Esophagus muscularis mucosa (tissue), 4 donors: ENCODE measurements at regions not wholly inside any gene's neighbourhood (a gene's known extent, or its start where the extent isn't known, plus 50 kb on each side); places are given as distances from the start of the nearest gene placed in this dataset.

Source experiments
- DNase-seq: peaks from one replicate; pipeline ENCODE4 v3.0.0-alpha.2; 2017; ENCODE audit errors: extremely low spot score
- H3K27ac ChIP-seq, 4 donors: fragments of 200-600 bp; sonication (generic); replicated peaks in 1 of 4; 1 replicate in 3 of 4; 2 replicates in 1 of 4; pipeline ENCODE4 v1.5.1; 2016 to 2019; ENCODE audit warnings: mild to moderate bottlenecking in 1 of 4
- H3K27me3 ChIP-seq, 4 donors: fragments of 200-600 bp; sonication (generic); one replicate each; pipeline versions ENCODE4 v1.5.1 to v1.6.0; 2016 to 2019
- H3K36me3 ChIP-seq, 4 donors: fragments of 200-600 bp; sonication (generic); one replicate each; pipeline ENCODE4 v1.5.1; 2016 to 2019
- H3K4me1 ChIP-seq, 4 donors: fragments of 200-600 bp; sonication (generic); one replicate each; pipeline ENCODE4 v1.5.1; 2016 to 2019
- H3K4me3 ChIP-seq, 4 donors: fragments of 200-600 bp; sonication (generic); 1 replicate in 2 of 4; 2 replicates in 2 of 4; pipeline ENCODE4 v1.5.1; 2016 to 2019; ENCODE audit warnings: mild to moderate bottlenecking in 4 of 4, moderate library complexity in 1 of 4
- H3K9me3 ChIP-seq, 4 donors: fragments of 200-600 bp; sonication (generic); 1 replicate in 3 of 4; 2 replicates in 1 of 4; pipeline ENCODE4 v1.5.1; 2016 to 2019
- EP300 ChIP-seq: sonication (generic); formaldehyde crosslinking; IDR thresholded peaks from one replicate; pipeline ENCODE4 v1.6.1; 2017; ENCODE audit warnings: antibody characterized with exemption
- POLR2A ChIP-seq: fragments of 450-650 bp; IDR thresholded peaks from one replicate; pipeline ENCODE4 v1.6.1; 2017; ENCODE audit warnings: antibody characterized with exemption, moderate library complexity, mild to moderate bottlenecking, low read depth
- POLR2AphosphoS5 ChIP-seq, 2 donors: sonication (generic); formaldehyde crosslinking; IDR thresholded peaks; one replicate each; pipeline ENCODE4 v1.6.1; 2017; ENCODE audit warnings: antibody characterized with exemption in 2 of 2
- WGBS: methylation state at CpG from one replicate; pipeline ENCODE4 v1.1.5; 2018; 5-methylcytosine and 5-hydroxymethylcytosine counted together
- intact Hi-C: fragments of 100-400 bp; cut with DNase I; formaldehyde crosslinking; loops from one replicate; pipeline ENCODE4 v1.15.1; 2023
- TF ChIP-seq, protein P1 (sequence below), 3 experiments: fragments of 200-600 bp in 2 of 3; fragments of 450-650 bp in 1 of 3; sonication (generic) in 2 of 3; IDR thresholded peaks; one replicate each; pipeline ENCODE4 v1.5.1; 2017 to 2019; ENCODE audit warnings: antibody characterized with exemption in 3 of 3, mild to moderate bottlenecking in 2 of 3, moderate library complexity in 1 of 3

DNA sequence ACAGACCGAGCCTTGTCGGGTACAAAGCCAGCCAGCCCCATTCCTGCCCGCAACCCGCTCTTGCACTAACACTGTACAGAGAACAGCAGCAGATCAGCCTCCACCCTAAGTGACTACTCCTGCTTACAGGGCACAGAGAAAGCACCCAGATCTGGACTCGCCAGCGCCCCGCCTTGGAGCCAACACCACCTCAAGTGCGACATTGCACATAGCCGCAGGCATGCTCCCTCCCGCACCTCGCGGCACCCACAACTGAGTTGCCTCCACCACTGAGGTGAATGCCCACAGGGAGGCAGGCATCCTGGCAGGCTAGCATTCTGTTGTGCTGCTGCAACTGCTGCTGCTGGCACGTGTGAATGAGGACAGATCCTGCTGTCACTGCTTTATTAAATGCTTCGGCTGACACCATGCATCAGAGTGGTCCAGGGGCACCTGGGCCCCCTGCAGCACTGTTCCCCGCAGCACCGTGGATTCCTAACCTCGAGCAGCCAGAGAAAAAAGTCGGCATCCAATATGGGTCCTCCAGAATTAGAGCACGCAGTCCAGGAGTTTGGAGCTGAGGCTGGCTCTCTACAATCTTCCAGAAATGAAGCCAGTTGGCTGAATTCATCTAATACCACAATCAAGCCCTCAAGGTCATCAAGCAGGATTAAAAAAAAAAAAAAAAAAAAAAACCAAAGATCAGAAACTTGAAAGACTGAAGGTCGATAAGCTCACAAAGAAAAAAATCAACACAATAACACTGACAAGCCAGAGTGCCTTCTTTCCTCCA lies 352.9 kb downstream of the GASK1B start:
- DNase-seq = no peak
- H3K27ac ChIP-seq = no peak overlapping the region
- TF ChIP-seq POLR2AphosphoS5 (IDR thresholded peaks at IDR 0.05) (no peak), EP300 (no peak), POLR2A (no peak)
- TF ChIP-seq, protein P1, sequence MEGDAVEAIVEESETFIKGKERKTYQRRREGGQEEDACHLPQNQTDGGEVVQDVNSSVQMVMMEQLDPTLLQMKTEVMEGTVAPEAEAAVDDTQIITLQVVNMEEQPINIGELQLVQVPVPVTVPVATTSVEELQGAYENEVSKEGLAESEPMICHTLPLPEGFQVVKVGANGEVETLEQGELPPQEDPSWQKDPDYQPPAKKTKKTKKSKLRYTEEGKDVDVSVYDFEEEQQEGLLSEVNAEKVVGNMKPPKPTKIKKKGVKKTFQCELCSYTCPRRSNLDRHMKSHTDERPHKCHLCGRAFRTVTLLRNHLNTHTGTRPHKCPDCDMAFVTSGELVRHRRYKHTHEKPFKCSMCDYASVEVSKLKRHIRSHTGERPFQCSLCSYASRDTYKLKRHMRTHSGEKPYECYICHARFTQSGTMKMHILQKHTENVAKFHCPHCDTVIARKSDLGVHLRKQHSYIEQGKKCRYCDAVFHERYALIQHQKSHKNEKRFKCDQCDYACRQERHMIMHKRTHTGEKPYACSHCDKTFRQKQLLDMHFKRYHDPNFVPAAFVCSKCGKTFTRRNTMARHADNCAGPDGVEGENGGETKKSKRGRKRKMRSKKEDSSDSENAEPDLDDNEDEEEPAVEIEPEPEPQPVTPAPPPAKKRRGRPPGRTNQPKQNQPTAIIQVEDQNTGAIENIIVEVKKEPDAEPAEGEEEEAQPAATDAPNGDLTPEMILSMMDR (IDR thresholded peaks at IDR 0.05) = no peak
- H3K4me3 ChIP-seq = no peak overlapping the region
- intact Hi-C loops = no loop called here
- 86% methylated on average over 15 of the region's 20 CpGs for WGBS
- no peaks in the 10 kb centered on the region for H3K27me3 ChIP-seq
- H3K36me3 ChIP-seq = no peaks in the 10 kb centered on the region
- H3K4me1 ChIP-seq = no peaks in the 10 kb centered on the region
- no peaks in the 10 kb centered on the region for H3K9me3 ChIP-seq

DNA sequence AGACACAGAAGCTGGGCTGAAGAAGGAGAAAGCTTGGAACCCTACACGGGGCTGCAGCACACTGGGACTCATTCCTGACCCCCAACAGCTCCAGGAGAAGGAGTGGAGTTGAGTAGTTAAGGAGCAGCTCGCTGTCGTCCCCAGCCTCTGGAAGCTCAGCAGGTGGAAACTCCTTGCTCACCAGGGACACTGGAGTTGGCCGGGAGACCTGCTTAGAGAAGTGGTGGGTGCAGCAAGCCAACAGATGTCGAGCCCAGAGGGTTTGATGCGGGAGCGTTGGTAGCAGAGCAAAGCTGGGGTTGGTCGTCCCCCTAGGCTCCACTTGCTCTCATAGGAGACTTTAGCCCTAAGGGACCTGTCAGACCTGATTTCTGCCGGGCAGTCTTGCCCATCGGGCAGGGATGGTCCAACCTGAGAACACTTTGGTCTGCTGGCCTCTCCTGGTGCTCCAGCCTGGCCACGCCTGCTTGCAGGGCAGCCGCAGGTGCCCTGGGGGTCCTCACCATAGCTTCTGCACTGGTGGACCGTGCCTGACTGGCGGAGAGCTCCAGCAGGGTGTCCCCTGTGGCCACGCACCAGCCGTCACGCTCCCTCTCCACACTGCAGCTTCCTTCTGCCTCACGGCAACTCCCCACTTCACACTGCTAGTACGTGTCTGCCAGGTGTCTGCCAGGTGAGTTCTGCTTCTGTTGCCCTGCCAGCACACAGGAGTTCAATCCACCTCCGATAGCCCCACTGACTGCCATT lies 353.7 kb downstream of the GASK1B start:
- no peak overlapping the region for H3K4me3 ChIP-seq
- TF ChIP-seq EP300 (no peak), POLR2AphosphoS5 (IDR thresholded peaks at IDR 0.05) (no peak), POLR2A (no peak)
- TF ChIP-seq, protein P1 (IDR thresholded peaks at IDR 0.05) = no peak
- DNase-seq = no peak
- intact Hi-C loops = no loop called here
- H3K27me3 ChIP-seq = no peaks in the 10 kb centered on the region
- H3K27ac ChIP-seq = no peak overlapping the region
- H3K9me3 ChIP-seq = no peaks in the 10 kb centered on the region
- whole genome bisulfite sequencing = 95% methylated on average over 13 of the region's 20 CpGs
- H3K4me1 ChIP-seq = no peaks in the 10 kb centered on the region
- no peaks in the 10 kb centered on the region for H3K36me3 ChIP-seq

DNA sequence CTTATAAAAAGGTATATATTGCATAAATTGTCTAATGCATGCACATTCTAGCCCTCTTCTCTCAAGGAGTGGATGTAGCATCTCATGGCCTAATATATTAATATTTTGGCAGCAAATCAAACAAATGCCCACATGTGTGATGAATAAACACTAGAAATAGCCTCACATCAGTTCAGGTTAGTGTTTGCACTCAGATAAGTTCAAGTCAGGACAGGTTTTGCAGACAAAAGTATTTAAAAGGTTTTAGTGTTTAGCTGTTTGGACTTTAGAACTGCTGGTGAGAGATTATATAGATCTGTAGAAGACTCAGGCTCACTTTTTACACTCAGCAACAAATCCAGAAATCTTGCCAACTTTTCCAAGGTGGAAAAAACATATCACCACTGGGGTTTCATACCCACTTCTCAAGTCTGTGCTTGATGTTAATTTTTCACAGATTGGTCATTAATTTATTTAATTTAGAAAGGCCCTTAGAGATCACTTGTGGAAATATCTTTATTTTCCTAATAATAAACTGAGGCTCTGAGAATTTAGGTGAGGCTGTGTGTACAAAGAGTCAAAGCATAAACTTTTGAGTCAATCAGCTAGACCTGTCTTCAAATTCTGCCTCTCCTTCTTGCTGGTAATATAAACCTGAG lies 362.6 kb downstream of the GASK1B start:
- intact Hi-C loops = no loop called here
- H3K36me3 ChIP-seq = no peaks in the 10 kb centered on the region
- no peak for TF ChIP-seq EP300
- TF ChIP-seq POLR2A = no peak
- TF ChIP-seq POLR2AphosphoS5 (IDR thresholded peaks at IDR 0.05) = no peak
- TF ChIP-seq, protein P1 (IDR thresholded peaks at IDR 0.05) = no peak
- DNase-seq = no peak
- no peak overlapping the region for H3K4me3 ChIP-seq
- H3K4me1 ChIP-seq = peaks cover 0 to 38% (median 15%) of the 10 kb centered on the region in 4 donors
- no peaks in the 10 kb centered on the region for H3K9me3 ChIP-seq
- H3K27ac ChIP-seq = no peak overlapping the region
- no peaks in the 10 kb centered on the region for H3K27me3 ChIP-seq

DNA sequence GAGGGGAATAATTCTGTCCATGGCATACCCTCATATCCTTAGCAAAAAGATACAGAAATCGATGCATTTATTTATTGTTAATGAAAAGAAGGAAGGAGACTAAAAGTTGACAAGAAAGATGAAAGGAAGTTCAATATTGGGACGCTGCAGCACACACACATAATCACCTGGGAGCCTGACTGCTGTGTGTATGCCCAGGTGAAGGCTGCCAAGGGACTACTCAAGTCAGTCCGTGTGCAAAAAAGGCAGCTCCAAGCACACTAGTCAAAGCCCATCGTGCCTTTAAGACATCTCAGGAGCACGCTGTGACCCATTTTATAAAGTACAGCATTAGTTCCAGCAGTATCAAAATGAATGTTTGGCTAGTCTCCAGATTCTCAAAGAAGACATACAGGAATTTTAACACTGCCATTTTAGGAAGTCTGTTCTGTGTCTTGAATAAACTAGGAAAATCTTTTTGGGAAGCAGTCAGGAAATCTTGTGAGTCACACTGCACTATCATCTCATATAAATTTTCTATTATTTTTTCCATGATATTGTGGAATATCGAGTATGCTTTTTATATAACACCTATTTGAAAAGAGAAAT lies 363.9 kb downstream of the GASK1B start:
- no peaks in the 10 kb centered on the region for H3K36me3 ChIP-seq
- H3K4me1 ChIP-seq = peaks cover 0 to 52% (median 22%) of the 10 kb centered on the region in 4 donors
- WGBS = 52% methylated on average over 6 of the region's 6 CpGs
- no peaks in the 10 kb centered on the region for H3K27me3 ChIP-seq
- TF ChIP-seq EP300 (no peak), POLR2AphosphoS5 (IDR thresholded peaks at IDR 0.05) (no peak), POLR2A (no peak)
- TF ChIP-seq, protein P1 (IDR thresholded peaks at IDR 0.05) = no peak
- H3K4me3 ChIP-seq = no peak overlapping the region
- DNase-seq = no peak
- no peaks in the 10 kb centered on the region for H3K9me3 ChIP-seq
- peak overlapping the region in 1 of 4 donors; percentile 2 for H3K27ac ChIP-seq
- intact Hi-C loops = no loop called here
